ENCODE measurements at regions not wholly inside any gene's neighbourhood (a gene's known extent, or its start where the extent isn't known, plus 50 kb on each side); places are given as distances from the start of the nearest gene placed in this dataset.

GRCh38 chr4:3364199-3364598 lies 71.4 kb downstream of the RGS12 start:
- no peak for DNase-seq (ENCODE audit: low read depth)
- TF ChIP-seq, protein P1, sequence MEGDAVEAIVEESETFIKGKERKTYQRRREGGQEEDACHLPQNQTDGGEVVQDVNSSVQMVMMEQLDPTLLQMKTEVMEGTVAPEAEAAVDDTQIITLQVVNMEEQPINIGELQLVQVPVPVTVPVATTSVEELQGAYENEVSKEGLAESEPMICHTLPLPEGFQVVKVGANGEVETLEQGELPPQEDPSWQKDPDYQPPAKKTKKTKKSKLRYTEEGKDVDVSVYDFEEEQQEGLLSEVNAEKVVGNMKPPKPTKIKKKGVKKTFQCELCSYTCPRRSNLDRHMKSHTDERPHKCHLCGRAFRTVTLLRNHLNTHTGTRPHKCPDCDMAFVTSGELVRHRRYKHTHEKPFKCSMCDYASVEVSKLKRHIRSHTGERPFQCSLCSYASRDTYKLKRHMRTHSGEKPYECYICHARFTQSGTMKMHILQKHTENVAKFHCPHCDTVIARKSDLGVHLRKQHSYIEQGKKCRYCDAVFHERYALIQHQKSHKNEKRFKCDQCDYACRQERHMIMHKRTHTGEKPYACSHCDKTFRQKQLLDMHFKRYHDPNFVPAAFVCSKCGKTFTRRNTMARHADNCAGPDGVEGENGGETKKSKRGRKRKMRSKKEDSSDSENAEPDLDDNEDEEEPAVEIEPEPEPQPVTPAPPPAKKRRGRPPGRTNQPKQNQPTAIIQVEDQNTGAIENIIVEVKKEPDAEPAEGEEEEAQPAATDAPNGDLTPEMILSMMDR (conservative IDR thresholded peaks at IDR 0.05; ENCODE audit: low read depth, low read length), result no peak
- H3K4me3 ChIP-seq (ENCODE audit: low read depth, low read length), result no peak overlapping the region

- DNase-seq (ENCODE audit: low read depth), result no peak
- TF ChIP-seq, protein P1 (conservative IDR thresholded peaks at IDR 0.05; ENCODE audit: low read depth, low read length), result no peak
- no peak overlapping the region for H3K4me3 ChIP-seq (ENCODE audit: low read depth, low read length)
Measured at GRCh38 chr4:3364634-3365314, 72.0 kb downstream of the RGS12 start.

- TF ChIP-seq, protein P1 (conservative IDR thresholded peaks at IDR 0.05; ENCODE audit: low read depth, low read length), result no peak
- no peak overlapping the region for H3K4me3 ChIP-seq (ENCODE audit: low read depth, low read length)
- DNase-seq (ENCODE audit: low read depth), result no peak
Measured at GRCh38 chr4:3365326-3365725, 72.5 kb downstream of the RGS12 start.

GRCh38 chr4:3365871-3366842 lies 73.3 kb downstream of the RGS12 start:
- H3K4me3 ChIP-seq (ENCODE audit: low read depth, low read length), result no peak overlapping the region
- TF ChIP-seq, protein P1 (conservative IDR thresholded peaks at IDR 0.05; ENCODE audit: low read depth, low read length), result no peak
- DNase-seq (ENCODE audit: low read depth), result no peak

GRCh38 chr4:3366893-3367775 lies 74.3 kb downstream of the RGS12 start:
- no peak for DNase-seq (ENCODE audit: low read depth)
- no peak overlapping the region for H3K4me3 ChIP-seq (ENCODE audit: low read depth, low read length)
- TF ChIP-seq, protein P1 (conservative IDR thresholded peaks at IDR 0.05; ENCODE audit: low read depth, low read length), result no peak

- TF ChIP-seq, protein P1 (conservative IDR thresholded peaks at IDR 0.05; ENCODE audit: low read depth, low read length), result no peak
- H3K4me3 ChIP-seq (ENCODE audit: low read depth, low read length), result no peak overlapping the region
- DNase-seq (ENCODE audit: low read depth), result no peak
Measured at GRCh38 chr4:3367866-3368265, 73.9 kb upstream of the HGFAC start.

Measured in choroid plexus epithelial cell (primary cell).